SK-N-SH (cell line): ENCODE measurements at regions not wholly inside any gene's neighbourhood (a gene's known extent, or its start where the extent isn't known, plus 50 kb on each side); places are given as distances from the start of the nearest gene placed in this dataset.

Experiments used
- CTCF ChIA-PET: fragments of 300-600, 350-600 bp; formaldehyde crosslinking; extraction: SDS; loops from one replicate; lab custom pipeline; 2021; lab: Yijun Ruan, JAX
- POLR2A ChIA-PET: fragments of 350-600 bp; sonication (Branson Sonifier 250); formaldehyde crosslinking; extraction: SDS; loops from one replicate; lab custom pipeline; 2020; ENCODE audit warnings: antibody characterized with exemption, inconsistent platforms; lab: Yijun Ruan, JAX
- DNase-seq: peaks from one replicate; pipeline ENCODE4 v3.0.0; 2012
- H2AFZ ChIP-seq: fragments of 200-600 bp; sonication (generic); 2 replicates; pipeline ENCODE4 v1.8.1; 2016; ENCODE audit warnings: antibody characterized with exemption, mild to moderate bottlenecking, low read depth
- H3F3A ChIP-seq: fragments of 200-600 bp; sonication (generic); replicated peaks from 2 replicates; pipeline ENCODE3; 2016; ENCODE audit warnings: antibody characterized with exemption, mild to moderate bottlenecking; ENCODE audit not compliant: insufficient read depth
- H3K27ac ChIP-seq, 2 experiments: fragments of 200-500 bp in 1 of 2; fragments of 200-600 bp in 1 of 2; sonication (Bioruptor generic) in 1 of 2; sonication (generic), shearing (Covaris generic) in 1 of 2; 2 replicates each; pipeline versions ENCODE4 v1.5.1 to v1.6.1; 2014 to 2016; ENCODE audit warnings: low read depth in 2 of 2, inconsistent platforms in 1 of 2, low read length in 1 of 2, mild to moderate bottlenecking in 1 of 2, mixed read lengths in 1 of 2
- H3K27me3 ChIP-seq: fragments of 200-600 bp; sonication (generic), shearing (Covaris generic); 2 replicates; pipeline ENCODE4 v1.6.1; 2016; ENCODE audit warnings: mixed run types; ENCODE audit not compliant: insufficient read depth
- H3K36me3 ChIP-seq, 2 experiments: fragments of 200-500 bp in 1 of 2; fragments of 200-600 bp in 1 of 2; sonication (Bioruptor generic) in 1 of 2; sonication (generic) in 1 of 2; replicated peaks in 1 of 2; 2 replicates each; pipeline versions ENCODE3 to v1.5.1; 2014 to 2016; ENCODE audit warnings: low read length in 1 of 2, mild to moderate bottlenecking in 1 of 2; ENCODE audit not compliant: insufficient read depth in 2 of 2, control insufficient read depth in 1 of 2
- H3K4me1 ChIP-seq, 2 experiments: fragments of 200-500 bp in 1 of 2; fragments of 200-600 bp in 1 of 2; sonication (Bioruptor generic) in 1 of 2; sonication (generic), shearing (Covaris generic) in 1 of 2; 2 replicates each; pipeline versions ENCODE4 v1.5.1 to v1.6.1; 2014 to 2016; ENCODE audit warnings: low read depth in 1 of 2, low read length in 1 of 2, mixed run types in 1 of 2; ENCODE audit not compliant: insufficient read depth in 2 of 2, control insufficient read depth in 1 of 2
- H3K4me2 ChIP-seq: fragments of 200-600 bp; sonication (generic), shearing (Covaris generic); 2 replicates; pipeline ENCODE4 v1.6.1; 2017; ENCODE audit warnings: mixed run types
- H3K4me3 ChIP-seq, 2 experiments: fragments of 200-500 bp in 1 of 2; fragments of 200-600 bp in 1 of 2; sonication (Bioruptor generic) in 1 of 2; sonication (generic), shearing (Covaris generic) in 1 of 2; 2 replicates each; pipeline versions ENCODE4 v1.5.1 to v1.8.1; 2014 to 2016; ENCODE audit warnings: low read depth in 2 of 2, inconsistent platforms in 1 of 2, low read length in 1 of 2, mild to moderate bottlenecking in 1 of 2, mixed read lengths in 1 of 2, moderate library complexity in 1 of 2
- H3K79me2 ChIP-seq: fragments of 200-600 bp; sonication (generic); 2 replicates; pipeline ENCODE4 v1.8.1; 2017; ENCODE audit warnings: mild to moderate bottlenecking; ENCODE audit not compliant: insufficient read depth
- H3K9ac ChIP-seq: fragments of 200-600 bp; sonication (generic); 2 replicates; pipeline ENCODE4 v1.6.1; 2017; ENCODE audit warnings: mixed run types
- H3K9me2 ChIP-seq: fragments of 200-600 bp; sonication (generic); 2 replicates; pipeline ENCODE4 v1.6.1; 2017; ENCODE audit warnings: mixed run types
- H3K9me3 ChIP-seq: fragments of 200-600 bp; sonication (generic); 2 replicates; pipeline ENCODE4 v1.6.1; 2017; ENCODE audit warnings: mixed run types, mild to moderate bottlenecking, moderate library complexity
- H4K20me1 ChIP-seq: fragments of 200-600 bp; sonication (generic); 2 replicates; pipeline ENCODE4 v1.6.1; 2017; ENCODE audit warnings: mild to moderate bottlenecking, mixed run types; ENCODE audit not compliant: insufficient read depth
- CHD2 ChIP-seq: fragments of 150-350 bp; IDR thresholded peaks from 2 replicates; pipeline ENCODE4 v1.6.1; 2018; ENCODE audit warnings: low read length; ENCODE audit not compliant: partially characterized antibody
- EP300 ChIP-seq, 2 experiments: IDR thresholded peaks; 2 replicates each; pipeline versions ENCODE4 v1.4.0 to v1.6.1; 2012; ENCODE audit warnings: borderline replicate concordance in 1 of 2, low read depth in 1 of 2, low read length in 1 of 2
- FOSL2 ChIP-seq: IDR thresholded peaks from 2 replicates; pipeline ENCODE4 v1.4.0; 2012; ENCODE audit warnings: low read depth, mild to moderate bottlenecking, moderate library complexity, borderline replicate concordance
- FOXM1 ChIP-seq: IDR thresholded peaks from 2 replicates; pipeline ENCODE4 v1.4.0; 2012; ENCODE audit warnings: low read depth, mild to moderate bottlenecking
- JUND ChIP-seq: IDR thresholded peaks from 2 replicates; pipeline ENCODE4 v1.4.0; 2012
- NFIC ChIP-seq: IDR thresholded peaks from 2 replicates; pipeline ENCODE4 v1.4.0; 2012; ENCODE audit warnings: borderline replicate concordance
- NRF1 ChIP-seq: IDR thresholded peaks from 2 replicates; pipeline ENCODE4 v1.6.1; 2012; ENCODE audit warnings: low read depth, mild to moderate bottlenecking, low read length
- POLR2AphosphoS5 ChIP-seq: IDR thresholded peaks from 2 replicates; pipeline ENCODE4 v1.6.1; 2012; ENCODE audit warnings: low read depth, low read length
- RAD21 ChIP-seq: IDR thresholded peaks from 2 replicates; pipeline ENCODE4 v1.6.1; 2012; ENCODE audit warnings: mild to moderate bottlenecking, low read length
- RCOR1 ChIP-seq: fragments of 150-350 bp; IDR thresholded peaks from 2 replicates; pipeline ENCODE4 v1.6.1; 2017; ENCODE audit warnings: antibody characterized with exemption, low read length
- TCF12 ChIP-seq: IDR thresholded peaks from 2 replicates; pipeline ENCODE4 v1.4.0; 2012
- TEAD4 ChIP-seq: IDR thresholded peaks from 2 replicates; pipeline ENCODE4 v1.4.0; 2012; ENCODE audit warnings: mild to moderate bottlenecking, borderline replicate concordance; ENCODE audit not compliant: insufficient read depth
- USF1 ChIP-seq: IDR thresholded peaks from 2 replicates; pipeline ENCODE4 v1.4.0; 2012; ENCODE audit warnings: low read depth, borderline replicate concordance
- WGBS: methylation state at CpG from one replicate; pipeline ENCODE4 v1.1.6; 2017; ENCODE audit warnings: low lambda C conversion rate; 5-methylcytosine and 5-hydroxymethylcytosine counted together

- no peaks in the 10 kb centered on the region for H3K27me3 ChIP-seq
- H3K79me2 ChIP-seq, result no peaks in the 10 kb centered on the region
- ChIA-PET POLR2A (no interaction called here), CTCF (no interaction called here)
- no peak overlapping the region for H3K4me3 ChIP-seq
- H3K36me3 ChIP-seq, result no peaks in the 10 kb centered on the region
- WGBS, result 59% methylated on average over 4 of the region's 4 CpGs
- H3K9me2 ChIP-seq, result no peaks in the 10 kb centered on the region
- H3F3A ChIP-seq, result no peaks in the 10 kb centered on the region
- no peak overlapping the region for H3K4me2 ChIP-seq
- H3K4me1 ChIP-seq, result no peaks in the 10 kb centered on the region; a peak in 1 of 4 replicates
- H3K27ac ChIP-seq, result no peak overlapping the region
- H3K9ac ChIP-seq, result no peak overlapping the region
- DNase-seq, result no peak
- no peak for TF ChIP-seq TEAD4
- TF ChIP-seq USF1, result no peak
- no peak for TF ChIP-seq RCOR1
- TF ChIP-seq FOSL2, result no peak
- TF ChIP-seq JUND, result no peak
- H2AFZ ChIP-seq, result no peak overlapping the region
- H4K20me1 ChIP-seq, result no peaks in the 10 kb centered on the region
- no peaks in the 10 kb centered on the region for H3K9me3 ChIP-seq
These were observed 621.3 kb upstream of the LRATD1 start for GRCh38 chr2:14011190-14011589.

GRCh38 chr2:14015113-14015630 is 617.3 kb upstream of the LRATD1 start:
- 29% methylated on average over 4 of the region's 4 CpGs for WGBS
- DNase-seq, result no peak
- Histone ChIP-seq H4K20me1 (no peaks in the 10 kb centered on the region), H3K9me3 (no peaks in the 10 kb centered on the region), H3K4me1 (peaks cover 0 to 5% of the 10 kb centered on the region in 2 experiments; a peak in 2 of 4 replicates), H2AFZ (no peak overlapping the region), H3K27me3 (no peaks in the 10 kb centered on the region), H3K79me2 (no peaks in the 10 kb centered on the region), H3F3A (no peaks in the 10 kb centered on the region), H3K27ac (no peak overlapping the region), H3K9ac (no peak overlapping the region), H3K36me3 (no peaks in the 10 kb centered on the region), H3K9me2 (no peaks in the 10 kb centered on the region), H3K4me2 (no peak overlapping the region), H3K4me3 (no peak overlapping the region)
- ChIA-PET CTCF (no interaction called here), POLR2A (no interaction called here)
- TF ChIP-seq RAD21 (no peak), USF1 (no peak), CHD2 (no peak), FOXM1 (no peak), TCF12 (peak; percentile 38; the same call in 1 of the 2 replicates), NRF1 (no peak), NFIC (peak; percentile 27; the same call in 1 of the 2 replicates), POLR2AphosphoS5 (no peak), EP300 (IDR thresholded peaks at IDR 0.05; ENCODE audit: borderline replicate concordance in 1 of 2, low read depth in 1 of 2, low read length in 1 of 2) (no peak)
